ENCODE measurements at regions not wholly inside any gene's neighbourhood (a gene's known extent, or its start where the extent isn't known, plus 50 kb on each side); places are given as distances from the start of the nearest gene placed in this dataset.

GRCh38 chr4:23260511-23260910 is 567.8 kb downstream of the GBA3 start:
- Histone ChIP-seq H3K4me1 (replicated peaks) (no peaks in the 10 kb centered on the region), H3K27ac (no peak overlapping the region), H3K9me3 (replicated peaks) (no peaks in the 10 kb centered on the region), H3K4me3 (no peak overlapping the region), H3K36me3 (no peaks in the 10 kb centered on the region), H3K27me3 (replicated peaks) (no peaks in the 10 kb centered on the region)
- no peak for DNase-seq (ENCODE audit: low read depth in 1 of 2, low spot score in 2 of 2)

GRCh38 chr4:23245203-23245832 is 552.6 kb downstream of the GBA3 start:
- Histone ChIP-seq H3K27me3 (replicated peaks) (no peaks in the 10 kb centered on the region), H3K9me3 (replicated peaks) (no peaks in the 10 kb centered on the region), H3K4me3 (no peak overlapping the region), H3K4me1 (replicated peaks) (no peaks in the 10 kb centered on the region), H3K27ac (no peak overlapping the region), H3K36me3 (no peaks in the 10 kb centered on the region)
- no peak for DNase-seq (ENCODE audit: low read depth in 1 of 2, low spot score in 2 of 2)

GRCh38 chr4:23242962-23243361 is 550.2 kb downstream of the GBA3 start:
- no peak for DNase-seq (ENCODE audit: low read depth in 1 of 2, low spot score in 2 of 2)
- Histone ChIP-seq H3K36me3 (no peaks in the 10 kb centered on the region), H3K4me3 (no peak overlapping the region), H3K9me3 (replicated peaks) (no peaks in the 10 kb centered on the region), H3K4me1 (replicated peaks) (no peaks in the 10 kb centered on the region), H3K27me3 (replicated peaks) (no peaks in the 10 kb centered on the region), H3K27ac (no peak overlapping the region)

- DNase-seq (ENCODE audit: low read depth in 1 of 2, low spot score in 2 of 2), result no peak
- no peaks in the 10 kb centered on the region for H3K9me3 ChIP-seq (replicated peaks)
- H3K4me3 ChIP-seq, result no peak overlapping the region
- no peaks in the 10 kb centered on the region for H3K4me1 ChIP-seq (replicated peaks)
- no peaks in the 10 kb centered on the region for H3K36me3 ChIP-seq
- no peak overlapping the region for H3K27ac ChIP-seq
- H3K27me3 ChIP-seq (replicated peaks), result no peaks in the 10 kb centered on the region
These were observed 548.7 kb downstream of the GBA3 start for GRCh38 chr4:23241408-23241807.

- Histone ChIP-seq H3K9me3 (replicated peaks) (no peaks in the 10 kb centered on the region), H3K27ac (no peak overlapping the region), H3K4me1 (replicated peaks) (no peaks in the 10 kb centered on the region), H3K4me3 (no peak overlapping the region), H3K36me3 (no peaks in the 10 kb centered on the region), H3K27me3 (replicated peaks) (no peaks in the 10 kb centered on the region)
- DNase-seq (ENCODE audit: low read depth in 1 of 2, low spot score in 2 of 2), result no peak
These were observed 546.1 kb downstream of the GBA3 start for GRCh38 chr4:23238848-23239247.

GRCh38 chr4:23237771-23238170 is 545.0 kb downstream of the GBA3 start:
- H3K4me1 ChIP-seq (replicated peaks), result no peaks in the 10 kb centered on the region
- H3K9me3 ChIP-seq (replicated peaks), result no peaks in the 10 kb centered on the region
- no peak overlapping the region for H3K27ac ChIP-seq
- no peaks in the 10 kb centered on the region for H3K27me3 ChIP-seq (replicated peaks)
- no peaks in the 10 kb centered on the region for H3K36me3 ChIP-seq
- no peak for DNase-seq (ENCODE audit: low read depth in 1 of 2, low spot score in 2 of 2)
- H3K4me3 ChIP-seq, result no peak overlapping the region

GRCh38 chr4:23235628-23236390 is 543.1 kb downstream of the GBA3 start:
- Histone ChIP-seq H3K27me3 (replicated peaks) (no peaks in the 10 kb centered on the region), H3K9me3 (replicated peaks) (no peaks in the 10 kb centered on the region), H3K4me3 (no peak overlapping the region), H3K36me3 (no peaks in the 10 kb centered on the region), H3K27ac (no peak overlapping the region), H3K4me1 (replicated peaks) (no peaks in the 10 kb centered on the region)
- no peak for DNase-seq (ENCODE audit: low read depth in 1 of 2, low spot score in 2 of 2)

- Histone ChIP-seq H3K4me1 (replicated peaks) (no peaks in the 10 kb centered on the region), H3K27ac (no peak overlapping the region), H3K9me3 (replicated peaks) (no peaks in the 10 kb centered on the region), H3K27me3 (replicated peaks) (no peaks in the 10 kb centered on the region), H3K36me3 (no peaks in the 10 kb centered on the region), H3K4me3 (no peak overlapping the region)
- no peak for DNase-seq (ENCODE audit: low read depth in 1 of 2, low spot score in 2 of 2)
These were observed 542.0 kb downstream of the GBA3 start for GRCh38 chr4:23234716-23235115.

GRCh38 chr4:23234018-23234417 is 541.3 kb downstream of the GBA3 start:
- no peak overlapping the region for H3K4me3 ChIP-seq
- no peaks in the 10 kb centered on the region for H3K27me3 ChIP-seq (replicated peaks)
- H3K4me1 ChIP-seq (replicated peaks), result no peaks in the 10 kb centered on the region
- no peak for DNase-seq (ENCODE audit: low read depth in 1 of 2, low spot score in 2 of 2)
- no peak overlapping the region for H3K27ac ChIP-seq
- H3K9me3 ChIP-seq (replicated peaks), result no peaks in the 10 kb centered on the region
- H3K36me3 ChIP-seq, result no peaks in the 10 kb centered on the region

GRCh38 chr4:23233596-23233995 is 540.9 kb downstream of the GBA3 start:
- no peaks in the 10 kb centered on the region for H3K9me3 ChIP-seq (replicated peaks)
- no peaks in the 10 kb centered on the region for H3K36me3 ChIP-seq
- H3K27me3 ChIP-seq (replicated peaks), result no peaks in the 10 kb centered on the region
- H3K4me1 ChIP-seq (replicated peaks), result no peaks in the 10 kb centered on the region
- H3K4me3 ChIP-seq, result no peak overlapping the region
- no peak for DNase-seq (ENCODE audit: low read depth in 1 of 2, low spot score in 2 of 2)
- no peak overlapping the region for H3K27ac ChIP-seq

- no peaks in the 10 kb centered on the region for H3K9me3 ChIP-seq (replicated peaks)
- H3K4me3 ChIP-seq, result no peak overlapping the region
- no peaks in the 10 kb centered on the region for H3K27me3 ChIP-seq (replicated peaks)
- no peaks in the 10 kb centered on the region for H3K4me1 ChIP-seq (replicated peaks)
- no peak for DNase-seq (ENCODE audit: low read depth in 1 of 2, low spot score in 2 of 2)
- no peaks in the 10 kb centered on the region for H3K36me3 ChIP-seq
- no peak overlapping the region for H3K27ac ChIP-seq
These were observed 540.2 kb downstream of the GBA3 start for GRCh38 chr4:23232987-23233386.

- H3K27ac ChIP-seq, result no peak overlapping the region
- no peaks in the 10 kb centered on the region for H3K36me3 ChIP-seq
- H3K4me1 ChIP-seq (replicated peaks), result no peaks in the 10 kb centered on the region
- H3K4me3 ChIP-seq, result no peak overlapping the region
- H3K9me3 ChIP-seq (replicated peaks), result no peaks in the 10 kb centered on the region
- no peak for DNase-seq (ENCODE audit: low read depth in 1 of 2, low spot score in 2 of 2)
- no peaks in the 10 kb centered on the region for H3K27me3 ChIP-seq (replicated peaks)
These were observed 532.8 kb downstream of the GBA3 start for GRCh38 chr4:23225564-23225963.

- no peak for DNase-seq (ENCODE audit: low read depth in 1 of 2, low spot score in 2 of 2)
- no peaks in the 10 kb centered on the region for H3K4me1 ChIP-seq (replicated peaks)
- no peaks in the 10 kb centered on the region for H3K9me3 ChIP-seq (replicated peaks)
- H3K36me3 ChIP-seq, result no peaks in the 10 kb centered on the region
- H3K27ac ChIP-seq, result no peak overlapping the region
- H3K4me3 ChIP-seq, result no peak overlapping the region
- H3K27me3 ChIP-seq (replicated peaks), result no peaks in the 10 kb centered on the region
These were observed 532.1 kb downstream of the GBA3 start for GRCh38 chr4:23224684-23225420.

- no peak overlapping the region for H3K27ac ChIP-seq
These were observed 528.2 kb downstream of the GBA3 start for GRCh38 chr4:23220911-23221310.

More at GRCh38 chr4:23220911-23221310, 528.2 kb downstream of the GBA3 start:
- Histone ChIP-seq H3K4me1 (replicated peaks) (no peaks in the 10 kb centered on the region), H3K9me3 (replicated peaks) (no peaks in the 10 kb centered on the region), H3K36me3 (no peaks in the 10 kb centered on the region), H3K27me3 (replicated peaks) (no peaks in the 10 kb centered on the region), H3K4me3 (no peak overlapping the region)
- DNase-seq (ENCODE audit: low read depth in 1 of 2, low spot score in 2 of 2), result no peak

Data from SJSA1 (cell line).